ENCODE measurements at regions not wholly inside any gene's neighbourhood (a gene's known extent, or its start where the extent isn't known, plus 50 kb on each side); places are given as distances from the start of the nearest gene placed in this dataset.

- Histone ChIP-seq H3K4me3 (ENCODE audit: low read depth in 1 of 5, low read length in 5 of 5) (no peak overlapping the region), H3K36me3 (ENCODE audit: control insufficient read depth in 5 of 5, insufficient read depth in 5 of 5, low read length in 5 of 5) (no peaks in the 10 kb centered on the region), H3K27ac (ENCODE audit: low read depth, low read length) (no peak overlapping the region), H3K4me1 (ENCODE audit: control insufficient read depth in 5 of 5, insufficient read depth in 5 of 5, low read length in 5 of 5) (peaks cover 0 to 6% (median 5%) of the 10 kb centered on the region in 5 donors), H3K9ac (ENCODE audit: low read length in 5 of 5) (no peak overlapping the region), H3K27me3 (ENCODE audit: control insufficient read depth in 5 of 5, insufficient read depth in 4 of 5, low read length in 5 of 5) (no peaks in the 10 kb centered on the region), H3K9me3 (ENCODE audit: control insufficient read depth in 5 of 5, low read length in 5 of 5) (no peaks in the 10 kb centered on the region)
Measured at GRCh38 chr3:159619341-159619885, 369.2 kb upstream of the IL12A start.

- H3K9me3 ChIP-seq (ENCODE audit: control insufficient read depth in 5 of 5, low read length in 5 of 5): no peaks in the 10 kb centered on the region
- H3K9ac ChIP-seq (ENCODE audit: low read length in 5 of 5): no peak overlapping the region
- peaks cover 0 to 6% (median 5%) of the 10 kb centered on the region in 5 donors for H3K4me1 ChIP-seq (ENCODE audit: control insufficient read depth in 5 of 5, insufficient read depth in 5 of 5, low read length in 5 of 5)
- no peaks in the 10 kb centered on the region for H3K36me3 ChIP-seq (ENCODE audit: control insufficient read depth in 5 of 5, insufficient read depth in 5 of 5, low read length in 5 of 5)
- H3K27me3 ChIP-seq (ENCODE audit: control insufficient read depth in 5 of 5, insufficient read depth in 4 of 5, low read length in 5 of 5): no peaks in the 10 kb centered on the region
- no peak overlapping the region for H3K4me3 ChIP-seq (ENCODE audit: low read depth in 1 of 5, low read length in 5 of 5)
- H3K27ac ChIP-seq (ENCODE audit: low read depth, low read length): no peak overlapping the region
Measured at GRCh38 chr3:159620281-159620680, 368.4 kb upstream of the IL12A start.

GRCh38 chr3:159620873-159621272, 367.8 kb upstream of the IL12A start:
- Histone ChIP-seq H3K36me3 (ENCODE audit: control insufficient read depth in 5 of 5, insufficient read depth in 5 of 5, low read length in 5 of 5) (no peaks in the 10 kb centered on the region), H3K27ac (ENCODE audit: low read depth, low read length) (no peak overlapping the region), H3K9ac (ENCODE audit: low read length in 5 of 5) (no peak overlapping the region), H3K4me1 (ENCODE audit: control insufficient read depth in 5 of 5, insufficient read depth in 5 of 5, low read length in 5 of 5) (peaks cover 0 to 6% (median 5%) of the 10 kb centered on the region in 5 donors), H3K4me3 (ENCODE audit: low read depth in 1 of 5, low read length in 5 of 5) (no peak overlapping the region), H3K27me3 (ENCODE audit: control insufficient read depth in 5 of 5, insufficient read depth in 4 of 5, low read length in 5 of 5) (no peaks in the 10 kb centered on the region), H3K9me3 (ENCODE audit: control insufficient read depth in 5 of 5, low read length in 5 of 5) (no peaks in the 10 kb centered on the region)

GRCh38 chr3:159624616-159625015, 364.0 kb upstream of the IL12A start:
- H3K4me3 ChIP-seq (ENCODE audit: low read depth in 1 of 5, low read length in 5 of 5): no peak overlapping the region

GRCh38 chr3:159625594-159625993, 363.0 kb upstream of the IL12A start:
- no peaks in the 10 kb centered on the region for H3K36me3 ChIP-seq (ENCODE audit: control insufficient read depth in 5 of 5, insufficient read depth in 5 of 5, low read length in 5 of 5)
- H3K9ac ChIP-seq (ENCODE audit: low read length in 5 of 5): no peak overlapping the region
- peaks cover 0 to 6% (median 5%) of the 10 kb centered on the region in 5 donors for H3K4me1 ChIP-seq (ENCODE audit: control insufficient read depth in 5 of 5, insufficient read depth in 5 of 5, low read length in 5 of 5)
- H3K27ac ChIP-seq (ENCODE audit: low read depth, low read length): no peak overlapping the region
- no peak overlapping the region for H3K4me3 ChIP-seq (ENCODE audit: low read depth in 1 of 5, low read length in 5 of 5)
- no peaks in the 10 kb centered on the region for H3K9me3 ChIP-seq (ENCODE audit: control insufficient read depth in 5 of 5, low read length in 5 of 5)
- no peaks in the 10 kb centered on the region for H3K27me3 ChIP-seq (ENCODE audit: control insufficient read depth in 5 of 5, insufficient read depth in 4 of 5, low read length in 5 of 5)

More at GRCh38 chr3:159624616-159625015, 364.0 kb upstream of the IL12A start:
- no peaks in the 10 kb centered on the region for H3K9me3 ChIP-seq (ENCODE audit: control insufficient read depth in 5 of 5, low read length in 5 of 5)
- no peaks in the 10 kb centered on the region for H3K36me3 ChIP-seq (ENCODE audit: control insufficient read depth in 5 of 5, insufficient read depth in 5 of 5, low read length in 5 of 5)
- peaks cover 0 to 6% (median 5%) of the 10 kb centered on the region in 5 donors for H3K4me1 ChIP-seq (ENCODE audit: control insufficient read depth in 5 of 5, insufficient read depth in 5 of 5, low read length in 5 of 5)
- no peaks in the 10 kb centered on the region for H3K27me3 ChIP-seq (ENCODE audit: control insufficient read depth in 5 of 5, insufficient read depth in 4 of 5, low read length in 5 of 5)
- no peak overlapping the region for H3K27ac ChIP-seq (ENCODE audit: low read depth, low read length)
- H3K9ac ChIP-seq (ENCODE audit: low read length in 5 of 5): no peak overlapping the region

- Histone ChIP-seq H3K27me3 (ENCODE audit: control insufficient read depth in 5 of 5, insufficient read depth in 4 of 5, low read length in 5 of 5) (no peaks in the 10 kb centered on the region), H3K9me3 (ENCODE audit: control insufficient read depth in 5 of 5, low read length in 5 of 5) (no peaks in the 10 kb centered on the region), H3K4me3 (ENCODE audit: low read depth in 1 of 5, low read length in 5 of 5) (no peak overlapping the region), H3K9ac (ENCODE audit: low read length in 5 of 5) (no peak overlapping the region), H3K4me1 (ENCODE audit: control insufficient read depth in 5 of 5, insufficient read depth in 5 of 5, low read length in 5 of 5) (peaks cover 0 to 6% (median 5%) of the 10 kb centered on the region in 5 donors), H3K27ac (ENCODE audit: low read depth, low read length) (no peak overlapping the region), H3K36me3 (ENCODE audit: control insufficient read depth in 5 of 5, insufficient read depth in 5 of 5, low read length in 5 of 5) (no peaks in the 10 kb centered on the region)
Measured at GRCh38 chr3:159626598-159626997, 362.0 kb upstream of the IL12A start.

- Histone ChIP-seq H3K4me3 (ENCODE audit: low read depth in 1 of 5, low read length in 5 of 5) (no peak overlapping the region), H3K36me3 (ENCODE audit: control insufficient read depth in 5 of 5, insufficient read depth in 5 of 5, low read length in 5 of 5) (no peaks in the 10 kb centered on the region), H3K9me3 (ENCODE audit: control insufficient read depth in 5 of 5, low read length in 5 of 5) (no peaks in the 10 kb centered on the region), H3K27ac (ENCODE audit: low read depth, low read length) (no peak overlapping the region), H3K4me1 (ENCODE audit: control insufficient read depth in 5 of 5, insufficient read depth in 5 of 5, low read length in 5 of 5) (peaks cover 0 to under 1% (median 0%) of the 10 kb centered on the region in 5 donors), H3K9ac (ENCODE audit: low read length in 5 of 5) (no peak overlapping the region), H3K27me3 (ENCODE audit: control insufficient read depth in 5 of 5, insufficient read depth in 4 of 5, low read length in 5 of 5) (no peaks in the 10 kb centered on the region)
Measured at GRCh38 chr3:159627229-159627628, 361.4 kb upstream of the IL12A start.

- no peak overlapping the region for H3K9ac ChIP-seq (ENCODE audit: low read length in 5 of 5)
- no peaks in the 10 kb centered on the region for H3K4me1 ChIP-seq (ENCODE audit: control insufficient read depth in 5 of 5, insufficient read depth in 5 of 5, low read length in 5 of 5)
- no peaks in the 10 kb centered on the region for H3K36me3 ChIP-seq (ENCODE audit: control insufficient read depth in 5 of 5, insufficient read depth in 5 of 5, low read length in 5 of 5)
- H3K27me3 ChIP-seq (ENCODE audit: control insufficient read depth in 5 of 5, insufficient read depth in 4 of 5, low read length in 5 of 5): no peaks in the 10 kb centered on the region
- no peak overlapping the region for H3K4me3 ChIP-seq (ENCODE audit: low read depth in 1 of 5, low read length in 5 of 5)
- no peak overlapping the region for H3K27ac ChIP-seq (ENCODE audit: low read depth, low read length)
- H3K9me3 ChIP-seq (ENCODE audit: control insufficient read depth in 5 of 5, low read length in 5 of 5): no peaks in the 10 kb centered on the region
Measured at GRCh38 chr3:159627634-159628033, 361.0 kb upstream of the IL12A start.

GRCh38 chr3:159629329-159630084, 359.1 kb upstream of the IL12A start:
- Histone ChIP-seq H3K27ac (ENCODE audit: low read depth, low read length) (no peak overlapping the region), H3K27me3 (ENCODE audit: control insufficient read depth in 5 of 5, insufficient read depth in 4 of 5, low read length in 5 of 5) (no peaks in the 10 kb centered on the region), H3K4me1 (ENCODE audit: control insufficient read depth in 5 of 5, insufficient read depth in 5 of 5, low read length in 5 of 5) (no peaks in the 10 kb centered on the region), H3K9ac (ENCODE audit: low read length in 5 of 5) (no peak overlapping the region), H3K36me3 (ENCODE audit: control insufficient read depth in 5 of 5, insufficient read depth in 5 of 5, low read length in 5 of 5) (no peaks in the 10 kb centered on the region), H3K4me3 (ENCODE audit: low read depth in 1 of 5, low read length in 5 of 5) (no peak overlapping the region), H3K9me3 (ENCODE audit: control insufficient read depth in 5 of 5, low read length in 5 of 5) (no peaks in the 10 kb centered on the region)

- Histone ChIP-seq H3K4me3 (ENCODE audit: low read depth in 1 of 5, low read length in 5 of 5) (no peak overlapping the region), H3K4me1 (ENCODE audit: control insufficient read depth in 5 of 5, insufficient read depth in 5 of 5, low read length in 5 of 5) (no peaks in the 10 kb centered on the region), H3K27ac (ENCODE audit: low read depth, low read length) (no peak overlapping the region), H3K9ac (ENCODE audit: low read length in 5 of 5) (no peak overlapping the region), H3K27me3 (ENCODE audit: control insufficient read depth in 5 of 5, insufficient read depth in 4 of 5, low read length in 5 of 5) (no peaks in the 10 kb centered on the region), H3K36me3 (ENCODE audit: control insufficient read depth in 5 of 5, insufficient read depth in 5 of 5, low read length in 5 of 5) (no peaks in the 10 kb centered on the region), H3K9me3 (ENCODE audit: control insufficient read depth in 5 of 5, low read length in 5 of 5) (no peaks in the 10 kb centered on the region)
Measured at GRCh38 chr3:159631226-159631625, 357.4 kb upstream of the IL12A start.
